SK-N-SH treated with all-trans-retinoic acid at 6 μM for 48 hours (cell line): ENCODE measurements at regions not wholly inside any gene's neighbourhood (a gene's known extent, or its start where the extent isn't known, plus 50 kb on each side); places are given as distances from the start of the nearest gene placed in this dataset.

Experiments
- BACH2 ChIP-seq: fragments of 250-450 bp; sonication (Bioruptor Pico); IDR thresholded peaks from 2 replicates; pipeline ENCODE4 v1.9.0; 2021; ENCODE audit warnings: mild to moderate bottlenecking, borderline replicate concordance
- GLIS3 ChIP-seq: fragments of 250-450 bp; sonication (Bioruptor Pico); IDR thresholded peaks from 2 replicates; pipeline ENCODE4 v1.5.0; 2020; ENCODE audit warnings: mild to moderate bottlenecking, moderate library complexity
- ISL1 ChIP-seq: fragments of 250-450 bp; sonication (Bioruptor Pico); IDR thresholded peaks from 2 replicates; pipeline ENCODE4 v2.1.2; 2022; ENCODE audit warnings: mild to moderate bottlenecking, moderate library complexity
- ZC3H10 ChIP-seq: fragments of 250-450 bp; sonication (Bioruptor Pico); IDR thresholded peaks from 2 replicates; pipeline ENCODE4 v1.5.1; 2021; ENCODE audit warnings: mild to moderate bottlenecking, moderate library complexity
- ZFP3 ChIP-seq: fragments of 250-450 bp; sonication (Bioruptor Pico); IDR thresholded peaks from 2 replicates; pipeline ENCODE4 v1.5.0; 2020; ENCODE audit warnings: mild to moderate bottlenecking, moderate library complexity
- ZFP30 ChIP-seq: fragments of 450-650 bp; formaldehyde crosslinking; IDR thresholded peaks from 2 replicates; pipeline ENCODE4 v1.5.0; 2022; ENCODE audit warnings: mild to moderate bottlenecking, moderate library complexity

GRCh38 chr3:147655236-147655635, 246.1 kb downstream of the ZIC1 start:
- TF ChIP-seq GLIS3 (CRISPR knock-in tag) (no peak), ZC3H10 (CRISPR knock-in tag) (no peak), ZFP3 (CRISPR knock-in tag) (no peak), ISL1 (CRISPR knock-in tag) (no peak), BACH2 (CRISPR knock-in tag) (no peak), ZFP30 (CRISPR knock-in tag) (no peak)
